AML-193 (cell line): ENCODE measurements at regions not wholly inside any gene's neighbourhood (a gene's known extent, or its start where the extent isn't known, plus 50 kb on each side); places are given as distances from the start of the nearest gene placed in this dataset.

Source experiments
- DNase-seq, 2 experiments: peaks; one replicate each; lab custom pipeline; 2025; lab: John Stamatoyannopoulos, UW

GRCh38 chr4:33316578-33316977 is 2596.4 kb downstream of the PCDH7 start:
- no peak for DNase-seq

- no peak for DNase-seq
Measured at GRCh38 chr4:33323393-33323792, 2603.2 kb downstream of the PCDH7 start.

DNA sequence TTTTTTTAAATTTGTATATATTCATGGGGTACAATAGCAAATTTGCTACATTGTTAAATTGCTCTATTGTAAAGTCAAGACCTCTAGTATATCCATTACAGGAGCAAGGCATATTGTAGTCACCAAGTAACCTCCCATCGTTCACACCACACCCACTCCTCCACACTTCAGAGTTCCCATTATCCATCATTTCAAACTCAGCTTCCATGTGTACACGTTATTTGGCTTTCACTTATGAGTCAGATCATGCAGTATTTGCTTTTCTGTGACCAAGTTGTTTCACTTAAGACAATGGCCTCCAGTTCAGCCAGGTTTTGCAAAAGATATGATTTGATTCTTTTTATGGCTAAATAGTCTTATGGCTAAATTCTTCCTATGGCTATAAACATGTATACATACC is 2614.2 kb downstream of the PCDH7 start:
- no peak for DNase-seq

- DNase-seq, result no peak
Measured at GRCh38 chr4:33339762-33340161, 2619.6 kb downstream of the PCDH7 start.

GRCh38 chr4:33340168-33340567 is 2620.0 kb downstream of the PCDH7 start:
- DNase-seq, result no peak

GRCh38 chr4:33349376-33349775 is 2629.2 kb downstream of the PCDH7 start:
- no peak for DNase-seq

DNA sequence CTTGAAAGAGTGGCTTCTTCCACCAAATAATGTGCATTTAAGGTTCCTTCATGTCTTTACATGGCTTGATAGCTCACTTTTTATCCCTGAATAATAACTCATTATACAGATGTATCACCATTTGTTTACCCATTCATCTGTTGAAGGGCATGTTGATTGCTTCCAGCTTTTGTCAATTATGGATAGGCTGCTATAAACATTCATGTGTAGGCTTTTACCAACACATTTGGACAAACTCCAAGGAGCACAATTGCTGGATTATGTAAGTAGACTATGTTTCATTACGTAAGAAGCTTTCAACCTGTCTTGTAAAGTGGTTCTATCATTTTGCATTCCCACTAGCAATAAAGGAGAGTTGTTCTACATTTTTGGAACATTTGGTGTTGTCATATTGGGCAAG is 2637.0 kb downstream of the PCDH7 start:
- no peak for DNase-seq

DNA sequence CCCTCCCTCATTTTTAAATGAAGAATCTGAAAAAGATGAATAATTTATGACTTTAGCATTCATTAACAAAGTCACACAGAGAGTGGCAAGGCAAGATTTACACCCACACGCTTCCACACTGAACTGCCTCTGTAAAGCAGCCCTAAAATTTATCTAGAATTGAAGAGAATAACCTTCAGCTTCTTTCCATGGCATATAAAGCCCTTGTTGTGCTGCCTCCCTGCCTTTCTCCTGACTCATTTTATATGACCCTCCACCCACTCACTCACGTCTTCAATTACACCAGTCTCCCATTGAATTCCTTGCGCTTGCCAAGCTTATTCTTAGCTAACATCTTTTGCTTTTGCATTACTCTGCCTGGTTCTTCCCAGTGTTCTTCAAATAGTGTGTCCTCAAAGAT is 2649.3 kb downstream of the PCDH7 start:
- no peak for DNase-seq

GRCh38 chr4:33381816-33382215 is 2661.6 kb downstream of the PCDH7 start:
- DNase-seq, result no peak

GRCh38 chr4:33386764-33387163 is 2666.6 kb downstream of the PCDH7 start:
- no peak for DNase-seq

DNA sequence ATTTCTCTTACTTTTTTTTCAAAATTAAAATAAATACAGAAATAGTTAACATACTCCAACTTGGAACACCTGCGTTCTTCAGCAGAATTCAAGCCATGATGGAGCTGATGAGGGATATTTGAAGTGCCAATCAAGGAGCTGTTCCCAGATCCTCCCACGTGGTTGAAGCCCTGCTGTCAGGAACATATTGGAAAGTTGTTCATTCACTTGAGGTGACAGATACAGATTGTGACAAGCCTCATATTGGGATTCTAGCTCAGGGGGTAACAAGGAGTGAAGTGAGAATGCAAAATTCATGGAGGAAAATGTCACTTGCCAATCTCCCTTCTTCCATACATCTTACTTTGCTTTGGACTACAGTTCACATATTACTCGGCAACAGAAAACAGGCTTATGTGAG is 2670.8 kb downstream of the PCDH7 start:
- DNase-seq, result no peak

- DNase-seq, result no peak
Measured at GRCh38 chr4:33395731-33396485, 2675.7 kb downstream of the PCDH7 start.

- DNase-seq, result no peak
Measured at GRCh38 chr4:33400504-33400903, 2680.3 kb downstream of the PCDH7 start.

DNA sequence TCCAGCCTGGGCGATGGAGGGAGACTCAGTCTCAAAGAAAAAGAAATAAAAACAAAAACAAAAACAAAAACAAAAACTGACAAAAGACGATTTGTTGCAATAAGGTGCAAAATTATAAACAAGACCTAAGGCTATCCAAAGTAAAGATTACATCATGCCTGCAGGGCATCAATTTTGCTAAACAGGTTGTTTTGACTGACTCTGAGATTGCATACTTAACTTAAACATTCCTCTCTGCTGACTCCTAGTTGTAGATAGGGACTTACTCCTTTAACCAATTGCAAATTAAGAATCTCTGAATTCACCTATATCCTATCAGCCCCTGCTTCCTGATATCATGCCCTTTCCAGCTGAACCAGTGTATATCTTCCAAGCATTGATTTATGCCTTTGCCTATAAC is 2687.3 kb downstream of the PCDH7 start:
- no peak for DNase-seq

- peak in 1 of 2 experiments; percentile 21 for DNase-seq
Measured at GRCh38 chr4:33411182-33411581, 2691.0 kb downstream of the PCDH7 start.

DNA sequence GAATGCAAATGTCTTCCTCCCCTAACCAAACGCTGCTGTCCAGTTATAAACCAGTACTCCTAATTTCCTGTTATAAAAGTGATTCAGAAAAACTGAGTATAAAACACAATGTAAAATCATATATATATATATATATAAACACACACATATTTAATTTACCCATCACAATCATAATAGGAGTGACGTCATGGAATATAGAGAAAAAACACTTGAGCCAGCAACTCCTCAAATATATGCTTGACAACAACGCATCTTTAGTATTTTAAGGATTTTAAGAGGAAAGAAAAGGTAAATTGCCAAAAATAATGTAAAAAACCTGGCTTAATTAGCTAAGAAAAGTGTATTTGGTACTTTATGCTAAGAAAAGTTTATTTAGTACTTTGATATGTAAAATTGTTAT is 2701.7 kb downstream of the PCDH7 start:
- DNase-seq, result no peak

DNA sequence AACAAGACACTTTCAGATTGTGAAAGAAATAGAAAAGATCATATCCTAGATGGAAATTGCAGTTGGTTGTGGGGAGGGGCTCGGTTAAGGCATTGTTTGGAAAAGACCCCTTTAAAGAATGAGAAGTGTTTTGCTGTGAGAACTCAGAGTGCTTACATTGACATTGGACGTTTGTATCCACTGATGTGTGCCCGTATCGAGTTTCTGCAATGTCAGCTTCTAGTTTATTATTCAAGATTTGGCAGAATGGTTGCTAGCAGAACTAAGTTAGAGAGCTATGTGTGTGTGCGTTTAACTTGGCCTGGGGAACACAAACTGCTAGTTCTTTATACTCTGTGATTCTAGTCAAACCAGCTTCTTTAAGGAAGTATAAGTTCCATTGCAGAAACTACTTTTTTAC is 2702.5 kb downstream of the PCDH7 start:
- DNase-seq, result no peak

DNA sequence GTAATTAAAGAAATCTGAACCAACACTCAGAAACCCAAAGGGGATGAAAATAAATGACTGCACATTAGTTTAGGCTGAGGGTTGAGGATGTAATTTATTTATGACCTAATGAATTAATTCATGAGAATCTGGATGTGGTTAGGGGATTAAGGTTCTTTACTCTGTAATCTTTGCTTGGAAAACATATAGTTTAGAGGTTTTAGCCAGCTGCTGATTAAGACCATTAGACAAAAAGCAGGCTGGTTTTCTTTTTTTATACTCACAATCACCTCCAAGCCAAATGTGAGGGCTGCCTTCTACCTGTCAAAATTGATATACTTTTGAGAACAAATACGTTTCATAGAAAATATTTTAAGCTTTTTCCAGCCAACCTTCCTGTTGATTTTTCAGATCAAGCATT is 2705.8 kb downstream of the PCDH7 start:
- no peak for DNase-seq

DNA sequence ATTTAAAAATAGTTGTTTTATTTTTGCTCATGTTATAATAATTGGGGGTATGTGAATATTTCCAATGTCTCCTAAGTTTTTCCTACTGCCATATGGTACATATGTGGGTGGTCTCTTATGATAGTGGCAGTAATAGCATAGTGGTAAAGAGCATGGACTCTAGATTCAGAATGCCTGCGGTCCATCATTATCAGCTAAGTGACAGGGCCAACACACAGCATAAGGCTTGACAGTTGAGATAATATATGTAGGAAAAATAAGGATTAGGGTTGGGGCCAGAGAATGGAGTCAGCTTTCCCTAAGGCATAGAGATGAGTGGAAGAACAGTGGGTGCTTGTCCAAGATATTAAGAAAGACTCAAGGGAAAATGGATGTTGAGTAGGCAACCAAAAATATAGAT is 2707.5 kb downstream of the PCDH7 start:
- no peak for DNase-seq

DNA sequence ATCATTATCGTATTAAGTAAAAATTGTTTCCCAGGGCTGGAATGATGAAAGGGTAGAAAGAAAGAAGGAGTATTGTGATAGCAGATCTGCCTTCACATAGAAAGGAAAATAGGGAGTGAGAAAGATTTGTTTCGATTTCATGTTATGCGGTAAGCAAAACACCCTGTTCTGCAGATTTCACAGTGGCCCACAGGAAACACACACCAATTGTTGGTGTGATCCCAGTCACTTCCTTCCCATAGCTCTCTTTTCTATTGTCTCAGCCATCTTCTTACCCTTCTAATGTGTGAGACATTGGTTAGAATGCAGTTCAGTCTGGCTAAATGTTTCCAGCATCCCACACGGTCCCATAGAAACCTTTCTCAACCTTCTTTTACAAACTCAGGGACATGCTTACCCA is 2709.8 kb downstream of the PCDH7 start:
- no peak for DNase-seq

DNA sequence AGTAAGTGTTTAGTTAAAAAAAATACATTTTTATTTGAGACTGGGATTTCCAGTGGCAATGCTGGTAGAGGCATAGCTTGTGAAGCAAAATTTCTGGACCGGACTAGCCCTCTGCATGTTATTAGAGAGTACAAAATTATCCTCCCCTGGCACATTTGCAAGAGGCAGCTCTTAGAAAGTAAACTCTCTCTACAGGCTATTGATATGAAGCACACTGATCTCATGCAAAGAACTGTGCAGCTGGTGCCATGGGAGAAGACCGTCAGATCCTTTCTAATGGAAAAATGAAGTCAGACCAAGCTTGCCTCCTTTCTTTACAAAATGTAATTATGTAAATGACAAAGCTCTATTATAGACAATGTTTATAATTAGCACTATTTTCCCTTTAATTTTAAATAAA is 2717.2 kb downstream of the PCDH7 start:
- no peak for DNase-seq

GRCh38 chr4:33446953-33447352 is 2726.8 kb downstream of the PCDH7 start:
- DNase-seq, result no peak

DNA sequence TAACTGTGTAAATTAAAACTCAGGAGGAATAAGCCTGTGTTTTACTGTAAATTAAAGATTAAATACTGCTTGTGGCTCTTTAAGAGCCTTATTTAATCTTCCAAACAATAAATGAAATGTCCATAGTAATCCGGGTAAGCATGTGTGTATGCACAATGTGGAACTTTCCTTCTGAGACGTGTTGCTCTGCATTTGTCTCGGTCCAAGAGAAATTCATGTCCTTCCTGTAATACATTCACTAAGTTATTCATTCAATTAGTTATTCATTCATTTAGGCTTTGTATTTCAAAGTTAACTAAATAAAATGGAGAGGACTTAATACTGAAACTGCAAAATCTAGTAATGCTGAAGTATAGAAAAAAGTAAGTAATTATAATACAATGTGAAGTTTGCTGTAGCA is 2728.8 kb downstream of the PCDH7 start:
- DNase-seq, result no peak

DNA sequence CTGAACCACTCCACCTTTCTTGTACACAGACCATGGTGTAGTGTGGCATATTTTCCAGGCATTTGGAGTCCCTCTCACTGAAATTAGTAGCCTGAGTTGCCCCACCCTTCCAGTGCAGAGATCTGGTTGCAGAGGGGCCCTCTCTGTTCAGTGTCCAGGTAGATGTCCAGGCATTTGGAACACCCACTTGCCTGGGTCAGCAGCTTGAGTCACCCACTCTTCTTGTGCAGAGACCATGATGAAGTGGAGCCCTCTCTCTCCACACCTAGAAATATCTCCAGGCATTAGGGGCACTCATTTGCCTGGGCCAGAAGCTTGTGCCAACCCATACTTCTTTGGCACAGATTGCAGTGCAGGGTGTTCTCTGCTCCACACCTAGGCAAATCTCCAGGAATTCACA is 2733.3 kb downstream of the PCDH7 start:
- no peak for DNase-seq
